CMK (cell line): ENCODE measurements at regions not wholly inside any gene's neighbourhood (a gene's known extent, or its start where the extent isn't known, plus 50 kb on each side); places are given as distances from the start of the nearest gene placed in this dataset.
A peak's percentile ranks its signal among the peaks of the same experiment; 100 is the strongest.

Source experiments
- DNase-seq: peaks from one replicate; pipeline ENCODE4 v3.0.0-alpha.2; 2010; ENCODE audit warnings: low read depth

GRCh38 chr1:222370081-222370912 is 177.6 kb downstream of the HHIPL2 start:
- DNase-seq, result no peak

DNA sequence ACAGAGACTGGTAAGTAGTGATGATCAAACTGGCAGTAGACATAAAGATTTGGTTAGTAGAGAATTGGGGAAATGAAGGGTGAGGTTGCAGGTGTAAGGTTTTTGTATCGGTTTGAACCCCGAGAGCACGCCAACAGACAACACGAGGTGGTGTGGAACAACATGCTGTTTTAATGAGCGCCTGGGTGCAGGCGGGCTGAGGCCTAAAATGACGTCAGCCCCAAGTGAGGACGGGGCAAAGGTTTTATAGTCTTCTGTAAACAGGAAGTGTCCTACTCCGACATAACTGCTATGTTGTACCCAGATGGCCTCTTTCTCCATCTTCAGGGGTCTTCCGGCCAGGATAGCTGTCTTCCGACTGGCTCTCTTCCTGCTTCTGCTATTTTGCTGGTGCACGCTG is 178.8 kb downstream of the HHIPL2 start:
- no peak for DNase-seq

- DNase-seq, result no peak
Measured at GRCh38 chr1:222358100-222358499, 189.8 kb downstream of the HHIPL2 start.

DNA sequence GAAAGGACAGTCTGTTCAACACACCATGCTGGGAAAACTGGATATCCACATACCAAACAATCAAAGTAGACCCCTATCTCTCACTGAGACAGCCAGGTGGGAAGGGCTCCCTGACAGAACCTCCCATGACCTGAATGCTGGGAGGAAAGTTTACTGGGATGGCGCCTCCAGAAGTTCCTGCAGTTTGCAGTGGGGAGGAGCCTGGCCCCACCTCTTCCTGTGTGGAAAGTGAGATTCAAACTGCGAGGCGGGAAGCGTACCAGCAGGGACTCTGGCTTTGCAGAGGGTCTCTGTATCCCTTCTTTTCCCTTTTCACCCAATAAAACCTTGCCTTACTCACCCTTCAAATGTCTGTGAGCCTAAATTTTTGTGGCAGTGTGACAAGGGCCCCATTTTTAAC is 190.7 kb downstream of the HHIPL2 start:
- DNase-seq, result no peak

DNA sequence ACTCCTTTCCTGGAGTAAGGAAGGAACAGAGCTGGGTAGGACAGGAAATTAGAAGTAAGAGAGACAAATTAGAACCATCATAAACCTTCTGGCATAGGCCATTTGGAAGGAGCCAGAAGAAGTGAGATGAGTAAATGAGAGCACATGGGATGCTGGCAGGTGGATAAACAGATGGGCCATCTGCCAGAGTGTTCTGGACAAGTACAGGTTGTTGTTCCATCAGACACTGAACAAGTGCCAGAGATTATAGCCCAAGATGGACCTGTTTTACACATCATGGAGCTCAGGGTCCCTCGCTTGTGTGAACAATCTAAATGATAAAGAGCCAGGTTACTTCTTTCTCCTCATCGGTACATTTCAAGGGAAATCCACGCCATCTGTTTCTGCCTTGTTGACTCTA is 200.3 kb downstream of the HHIPL2 start:
- DNase-seq, result no peak

DNA sequence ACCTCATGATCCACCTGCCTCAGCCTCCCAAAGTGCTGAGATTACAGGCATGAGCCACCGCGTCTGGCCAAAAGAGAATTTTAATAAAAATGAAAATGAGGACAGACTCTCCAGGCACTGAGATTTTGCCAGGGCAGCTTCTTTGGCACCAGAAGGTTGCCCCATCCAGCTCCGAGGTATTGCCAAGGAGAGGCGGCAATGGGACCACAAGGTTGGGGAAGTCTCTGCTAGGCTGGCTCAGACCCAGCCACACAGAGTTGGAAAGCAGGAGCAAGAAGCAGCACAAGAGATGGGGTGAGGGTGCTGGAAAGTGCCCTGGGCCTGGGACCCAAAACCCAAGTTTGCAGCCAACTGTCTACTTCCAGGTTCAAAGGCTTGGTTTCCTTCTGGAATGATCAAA is 200.9 kb downstream of the HHIPL2 start:
- DNase-seq, result no peak

DNA sequence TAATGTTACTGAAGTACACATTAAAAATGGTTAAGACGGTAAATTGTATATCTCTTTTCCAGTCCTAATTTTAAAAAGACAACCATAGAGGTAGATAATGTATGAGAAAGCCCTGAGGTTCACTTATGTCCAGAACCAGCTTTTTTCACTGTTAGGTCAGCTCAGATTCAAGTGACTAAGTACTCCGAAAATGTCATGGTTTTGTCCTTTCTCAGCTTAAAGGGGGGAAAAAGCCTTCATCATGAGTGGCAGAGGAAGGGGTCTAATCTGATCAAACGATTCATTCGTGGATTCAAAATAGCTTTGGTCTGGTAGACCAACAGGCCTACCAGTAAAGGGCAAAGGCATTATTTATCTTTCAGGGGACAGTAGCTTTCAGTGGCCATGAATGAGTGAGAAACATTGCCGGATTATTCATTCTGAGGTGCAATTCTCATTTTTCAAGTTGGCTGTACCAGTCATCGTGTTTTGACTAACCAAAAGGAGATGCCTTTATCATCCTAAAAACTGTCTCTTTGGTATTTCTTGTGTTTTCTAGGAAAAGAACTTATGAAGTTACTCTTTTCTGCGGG is 208.4 kb downstream of the HHIPL2 start:
- no peak for DNase-seq

- DNase-seq, result no peak
Measured at GRCh38 chr1:222335586-222335985, 212.3 kb downstream of the HHIPL2 start.

GRCh38 chr1:222334026-222334680 is 213.8 kb downstream of the HHIPL2 start:
- DNase-seq, result no peak

DNA sequence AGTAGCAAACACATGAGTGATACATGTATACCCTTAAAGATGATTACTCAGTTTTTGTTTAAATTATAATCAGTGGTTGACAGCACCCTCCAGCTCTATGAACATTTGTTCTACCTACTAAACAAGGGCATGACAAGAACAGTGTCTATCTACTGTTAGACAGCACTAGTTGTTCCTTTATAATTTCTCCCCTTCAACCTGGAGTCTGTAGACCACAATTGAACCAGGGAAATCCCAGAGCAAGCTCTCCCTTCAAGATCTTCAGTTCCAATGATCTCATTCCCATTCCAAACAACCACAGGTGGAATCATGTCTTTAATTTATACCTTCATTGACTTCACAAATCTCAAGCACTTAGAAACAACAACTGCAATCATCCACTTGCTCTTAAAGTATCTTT is 216.1 kb downstream of the HHIPL2 start:
- no peak for DNase-seq

- no peak for DNase-seq
Measured at GRCh38 chr1:222331340-222331739, 216.6 kb downstream of the HHIPL2 start.

DNA sequence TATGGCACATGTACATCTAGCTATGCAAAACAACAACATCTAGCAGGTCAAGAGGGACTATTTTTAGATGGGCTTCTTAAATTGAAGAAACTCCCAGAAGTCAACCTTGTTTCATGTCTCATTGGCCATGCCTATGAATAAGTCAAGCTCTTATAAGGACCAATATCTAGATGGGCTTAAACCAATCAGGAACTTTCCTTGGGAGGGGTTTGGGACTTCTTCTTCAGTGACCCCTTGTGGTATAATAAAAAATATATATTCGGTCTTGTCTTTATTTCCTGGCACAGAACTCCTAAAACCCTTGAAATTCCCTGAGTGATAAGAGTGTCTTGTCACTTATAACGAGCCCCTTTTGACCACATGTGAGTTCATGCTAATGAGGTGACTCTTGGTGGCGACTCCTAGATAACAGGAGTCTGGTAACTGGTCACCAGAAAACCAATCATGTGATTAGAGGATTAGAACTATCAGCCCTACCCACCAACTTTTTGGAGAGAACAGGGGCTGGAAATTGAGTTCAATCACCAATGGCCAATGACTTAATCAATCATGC is 218.3 kb downstream of the HHIPL2 start:
- no peak for DNase-seq

DNA sequence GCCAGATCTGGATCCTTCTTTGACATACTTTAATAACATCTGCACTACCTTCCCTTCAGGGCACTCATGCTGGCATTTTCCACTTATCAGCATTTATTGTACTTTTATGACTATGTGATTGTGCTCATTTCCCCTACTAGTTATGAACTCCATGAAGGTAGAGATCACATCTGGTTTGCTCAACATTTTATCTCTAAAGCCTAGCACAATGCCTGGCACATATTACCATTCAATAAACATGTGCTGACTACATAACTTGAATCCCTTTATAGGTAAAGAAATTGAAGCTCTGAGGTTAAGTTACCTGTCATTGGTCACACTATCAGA is 221.2 kb downstream of the HHIPL2 start:
- DNase-seq, result no peak

GRCh38 chr1:222326006-222326709 is 221.7 kb downstream of the HHIPL2 start:
- peak; percentile 71 for DNase-seq

GRCh38 chr1:222325506-222325905 is 222.4 kb downstream of the HHIPL2 start:
- DNase-seq, result no peak

DNA sequence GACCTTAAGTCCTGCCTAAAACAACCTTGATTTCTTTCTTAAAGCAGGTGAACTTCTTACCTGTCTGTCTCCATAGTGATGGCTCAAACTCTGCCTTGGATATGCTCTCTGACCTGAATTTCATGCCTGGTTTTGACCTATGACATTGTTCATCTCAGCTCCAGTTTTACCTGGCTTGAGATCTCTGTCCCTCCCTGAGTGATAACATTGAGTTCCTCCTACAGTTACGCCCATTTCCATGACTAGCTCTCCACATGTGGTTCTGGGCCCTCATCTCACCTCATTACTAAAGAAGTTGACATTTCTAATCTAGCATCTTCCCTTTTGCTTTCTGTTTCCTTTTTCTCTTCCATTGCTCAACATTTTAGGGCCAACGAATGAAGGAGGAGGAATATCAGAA is 233.1 kb downstream of the HHIPL2 start:
- no peak for DNase-seq

GRCh38 chr1:222310836-222311235 is 237.1 kb downstream of the HHIPL2 start:
- DNase-seq, result no peak

- DNase-seq, result no peak
Measured at GRCh38 chr1:222307621-222308020, 240.3 kb downstream of the HHIPL2 start.

DNA sequence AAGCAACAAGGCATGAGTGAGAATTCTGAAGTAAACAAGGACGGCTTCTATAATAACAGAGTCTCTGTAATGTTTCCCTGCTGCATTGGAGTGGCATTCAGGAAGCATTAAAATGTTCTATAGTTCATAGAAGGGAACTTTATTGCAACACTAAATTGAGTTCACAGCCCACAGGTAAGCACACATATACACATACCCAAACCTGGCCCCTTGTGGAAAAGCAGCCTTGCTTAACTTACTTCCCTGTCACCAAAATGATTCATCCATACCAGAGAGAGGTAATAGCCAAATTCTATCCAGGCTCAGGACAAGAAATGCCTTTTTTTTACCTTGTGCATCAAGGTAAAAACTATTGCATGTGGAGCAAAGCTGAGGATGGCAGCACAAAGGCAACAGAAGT is 241.4 kb downstream of the HHIPL2 start:
- no peak for DNase-seq

DNA sequence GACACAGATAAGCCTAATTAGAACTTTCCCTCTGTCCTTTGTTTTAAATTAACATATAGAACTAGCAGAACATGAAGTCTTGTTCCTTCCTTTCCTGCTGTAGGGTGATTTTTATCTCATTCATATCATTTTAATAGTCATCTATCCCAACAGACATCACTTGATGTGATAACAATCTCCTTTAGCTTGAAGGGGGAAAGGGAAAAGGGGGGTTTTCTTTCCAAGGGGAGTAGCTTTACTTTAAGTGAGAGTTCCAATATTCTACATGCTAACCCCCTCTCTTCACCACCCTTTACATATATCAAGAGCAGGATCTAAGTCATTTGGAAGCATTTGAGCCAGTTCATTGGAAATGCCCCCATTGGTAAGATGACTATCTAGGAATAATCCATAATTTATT is 241.9 kb downstream of the HHIPL2 start:
- no peak for DNase-seq

DNA sequence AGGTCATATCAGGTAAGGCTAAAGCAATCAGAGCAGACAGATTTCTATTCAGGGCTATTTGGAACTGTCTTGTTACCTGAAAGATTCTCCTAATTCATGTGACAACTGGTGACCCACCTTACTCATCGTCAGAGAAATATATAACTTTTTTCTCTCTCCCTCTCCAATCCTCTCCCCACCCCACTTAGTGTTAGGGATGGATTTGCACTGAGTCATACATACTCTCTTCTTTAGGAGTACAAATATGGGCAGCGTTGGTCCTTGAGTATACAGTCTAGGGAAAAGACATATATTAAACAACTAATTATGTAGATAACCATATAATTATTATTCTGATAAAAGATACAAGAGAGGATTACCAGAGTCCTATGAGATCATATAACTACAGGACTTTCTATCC is 246.3 kb downstream of the HHIPL2 start:
- no peak for DNase-seq

GRCh38 chr1:222299524-222299923 is 248.4 kb downstream of the HHIPL2 start:
- DNase-seq, result no peak

GRCh38 chr1:222290866-222291265 is 257.0 kb downstream of the HHIPL2 start:
- no peak for DNase-seq
